ENCODE measurements at regions not wholly inside any gene's neighbourhood (a gene's known extent, or its start where the extent isn't known, plus 50 kb on each side); places are given as distances from the start of the nearest gene placed in this dataset.
"Not testable (repeated sequence)": the region's sequence is repeated elsewhere in the genome, so short reads cannot be mapped to it uniquely, and the experiment has no call there.

DNA sequence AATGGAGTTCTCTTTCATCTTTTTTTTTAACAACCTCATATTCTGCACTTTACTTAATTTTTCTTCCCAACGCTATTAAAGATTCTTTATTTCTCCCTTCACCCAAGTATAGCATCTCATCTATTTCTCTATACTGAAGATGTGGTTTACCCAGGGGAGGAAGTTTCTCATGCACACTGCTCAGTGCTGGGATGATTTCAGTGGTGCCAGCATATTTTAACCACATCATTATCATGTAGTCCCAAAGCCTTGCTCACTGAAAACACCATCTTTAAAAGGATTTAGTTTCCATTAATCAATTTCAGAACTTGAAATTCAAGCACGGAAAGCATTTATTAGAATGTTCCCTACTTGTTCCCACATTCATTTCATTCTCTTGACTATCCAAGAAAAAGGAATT is 725.7 kb downstream of the USP25 start:
- H3K36me3 Mint-ChIP-seq (ENCODE audit: low read depth, unreplicated experiment): peaks cover 6% of the 10 kb centered on the region
- H3K4me1 Mint-ChIP-seq (ENCODE audit: unreplicated experiment): peaks cover 38% of the 10 kb centered on the region
- no peaks in the 10 kb centered on the region for H3K27me3 Mint-ChIP-seq (ENCODE audit: unreplicated experiment)
- no peaks in the 10 kb centered on the region for H3K9me3 Mint-ChIP-seq (ENCODE audit: unreplicated experiment)
- no peak overlapping the region for H3K4me3 Mint-ChIP-seq (ENCODE audit: unreplicated experiment)
- no peak for DNase-seq (ENCODE audit: low spot score)
- no peak overlapping the region for H3K27ac Mint-ChIP-seq (ENCODE audit: unreplicated experiment)
- TF ChIP-seq, protein P1, sequence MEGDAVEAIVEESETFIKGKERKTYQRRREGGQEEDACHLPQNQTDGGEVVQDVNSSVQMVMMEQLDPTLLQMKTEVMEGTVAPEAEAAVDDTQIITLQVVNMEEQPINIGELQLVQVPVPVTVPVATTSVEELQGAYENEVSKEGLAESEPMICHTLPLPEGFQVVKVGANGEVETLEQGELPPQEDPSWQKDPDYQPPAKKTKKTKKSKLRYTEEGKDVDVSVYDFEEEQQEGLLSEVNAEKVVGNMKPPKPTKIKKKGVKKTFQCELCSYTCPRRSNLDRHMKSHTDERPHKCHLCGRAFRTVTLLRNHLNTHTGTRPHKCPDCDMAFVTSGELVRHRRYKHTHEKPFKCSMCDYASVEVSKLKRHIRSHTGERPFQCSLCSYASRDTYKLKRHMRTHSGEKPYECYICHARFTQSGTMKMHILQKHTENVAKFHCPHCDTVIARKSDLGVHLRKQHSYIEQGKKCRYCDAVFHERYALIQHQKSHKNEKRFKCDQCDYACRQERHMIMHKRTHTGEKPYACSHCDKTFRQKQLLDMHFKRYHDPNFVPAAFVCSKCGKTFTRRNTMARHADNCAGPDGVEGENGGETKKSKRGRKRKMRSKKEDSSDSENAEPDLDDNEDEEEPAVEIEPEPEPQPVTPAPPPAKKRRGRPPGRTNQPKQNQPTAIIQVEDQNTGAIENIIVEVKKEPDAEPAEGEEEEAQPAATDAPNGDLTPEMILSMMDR (IDR thresholded peaks at IDR 0.05; ENCODE audit: unreplicated experiment): no peak

DNA sequence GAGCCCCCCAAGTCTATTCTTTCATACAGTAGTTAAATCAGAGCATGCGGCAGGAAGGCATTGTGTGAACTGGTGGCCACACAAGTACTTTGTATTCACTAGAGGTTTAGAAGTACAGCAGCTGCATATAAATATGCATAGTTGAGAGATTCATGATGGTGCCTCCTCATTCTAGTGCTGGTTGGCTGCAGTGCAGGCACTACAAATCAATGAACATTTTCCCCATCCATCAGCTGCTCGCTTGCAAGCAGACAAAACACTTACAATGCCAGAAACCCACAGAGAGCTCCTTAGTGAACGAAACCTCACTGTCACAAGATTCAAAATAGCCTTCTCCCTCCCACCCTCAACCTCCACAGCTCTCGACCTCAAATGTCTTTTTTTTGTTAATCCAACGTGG is 726.2 kb downstream of the USP25 start:
- Mint-ChIP-seq H3K27ac (ENCODE audit: unreplicated experiment) (no peak overlapping the region), H3K4me1 (ENCODE audit: unreplicated experiment) (peaks cover 38% of the 10 kb centered on the region), H3K9me3 (ENCODE audit: unreplicated experiment) (peaks cover under 1% of the 10 kb centered on the region), H3K4me3 (ENCODE audit: unreplicated experiment) (no peak overlapping the region), H3K27me3 (ENCODE audit: unreplicated experiment) (no peaks in the 10 kb centered on the region), H3K36me3 (ENCODE audit: low read depth, unreplicated experiment) (peaks cover 7% of the 10 kb centered on the region)
- no peak for DNase-seq (ENCODE audit: low spot score)
- TF ChIP-seq, protein P1 (IDR thresholded peaks at IDR 0.05; ENCODE audit: unreplicated experiment): no peak

DNA sequence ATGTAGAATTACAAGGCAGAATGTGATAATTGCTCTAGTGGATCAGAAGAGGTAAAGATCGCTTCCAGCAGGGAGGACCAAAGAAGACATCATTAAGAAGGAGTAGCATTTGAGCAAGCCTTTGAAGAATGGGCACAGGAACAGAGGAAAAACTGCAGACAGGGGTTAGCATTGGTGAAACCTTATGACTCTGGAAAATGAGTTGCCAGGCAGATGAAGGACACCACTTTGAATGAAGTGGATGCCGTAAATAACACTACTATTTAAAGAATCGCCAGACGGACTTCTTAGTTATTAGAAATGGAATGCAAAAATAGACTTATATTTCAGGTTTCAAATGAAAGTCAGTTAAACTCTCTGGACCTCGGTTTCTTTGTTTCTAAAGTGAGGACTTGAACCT is 727.7 kb downstream of the USP25 start:
- Mint-ChIP-seq H3K36me3 (ENCODE audit: low read depth, unreplicated experiment) (peaks cover 15% of the 10 kb centered on the region), H3K27ac (ENCODE audit: unreplicated experiment) (no peak overlapping the region), H3K27me3 (ENCODE audit: unreplicated experiment) (peaks cover 2% of the 10 kb centered on the region), H3K9me3 (ENCODE audit: unreplicated experiment) (peaks cover 3% of the 10 kb centered on the region), H3K4me3 (ENCODE audit: unreplicated experiment) (no peak overlapping the region), H3K4me1 (ENCODE audit: unreplicated experiment) (peaks cover 42% of the 10 kb centered on the region)
- TF ChIP-seq, protein P1 (IDR thresholded peaks at IDR 0.05; ENCODE audit: unreplicated experiment): no peak
- DNase-seq (ENCODE audit: low spot score): no peak

DNA sequence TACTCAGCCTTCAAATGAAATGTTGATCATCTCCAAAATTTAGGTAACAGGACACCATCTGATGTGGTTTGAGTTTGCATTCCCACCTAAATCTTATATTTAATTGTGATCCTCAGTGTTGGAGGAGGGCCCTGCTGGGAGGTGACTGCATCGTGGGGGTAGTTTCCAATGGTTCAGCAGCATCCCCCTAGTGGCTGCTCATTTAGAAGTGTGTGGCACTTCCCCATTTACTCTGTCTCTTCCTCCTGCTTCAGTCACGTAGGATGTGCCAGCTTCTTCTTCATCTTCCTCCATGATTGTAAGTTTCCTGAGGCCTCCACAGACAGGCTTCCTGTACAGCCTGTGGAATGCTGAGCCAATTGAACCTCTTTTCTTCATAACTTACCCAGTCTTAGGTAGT is 731.2 kb downstream of the USP25 start:
- Mint-ChIP-seq H3K4me1 (ENCODE audit: unreplicated experiment) (peaks cover 27% of the 10 kb centered on the region), H3K9me3 (ENCODE audit: unreplicated experiment) (peaks cover 11% of the 10 kb centered on the region), H3K4me3 (ENCODE audit: unreplicated experiment) (no peak overlapping the region), H3K36me3 (ENCODE audit: low read depth, unreplicated experiment) (peaks cover 22% of the 10 kb centered on the region), H3K27me3 (ENCODE audit: unreplicated experiment) (peaks cover 2% of the 10 kb centered on the region), H3K27ac (ENCODE audit: unreplicated experiment) (no peak overlapping the region)
- TF ChIP-seq, protein P1 (IDR thresholded peaks at IDR 0.05; ENCODE audit: unreplicated experiment): no peak
- DNase-seq (ENCODE audit: low spot score): no peak

DNA sequence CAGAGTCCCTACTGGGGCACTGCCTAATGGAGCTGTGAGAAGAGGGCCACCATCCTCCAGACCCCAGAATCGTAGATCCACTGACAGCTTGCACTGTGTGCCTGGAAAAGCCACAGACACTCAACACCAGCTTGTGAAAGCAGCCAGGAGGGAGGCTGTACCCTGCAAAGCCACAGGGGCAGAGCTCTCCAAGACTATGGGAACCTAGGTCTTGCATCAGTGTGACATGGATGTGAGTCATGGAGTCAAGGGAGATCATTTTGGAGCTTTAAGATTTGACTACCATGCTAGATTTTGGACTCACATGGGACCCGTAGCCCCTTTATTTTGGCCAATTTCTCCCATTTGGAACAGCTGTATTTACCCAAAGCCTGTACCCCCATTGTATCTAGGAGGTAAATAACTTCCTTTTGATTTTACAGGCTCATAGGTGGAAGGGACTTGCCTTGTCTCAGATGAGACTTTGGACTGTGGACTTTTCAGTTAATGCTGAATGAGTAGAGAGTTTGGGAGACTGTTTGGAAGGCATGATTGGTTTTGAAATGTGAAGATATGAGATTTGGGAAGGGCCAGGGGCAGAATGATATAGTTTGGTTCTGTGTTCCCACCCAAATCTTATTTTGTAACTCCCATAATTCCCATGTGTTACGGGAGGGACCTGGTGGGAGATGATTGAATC is 734.6 kb downstream of the USP25 start:
- Mint-ChIP-seq H3K9me3 (ENCODE audit: unreplicated experiment) (peaks cover 11% of the 10 kb centered on the region), H3K36me3 (ENCODE audit: low read depth, unreplicated experiment) (peaks cover 21% of the 10 kb centered on the region)
- not testable (repeated sequence) for H3K27ac Mint-ChIP-seq (ENCODE audit: unreplicated experiment); H3K4me3 Mint-ChIP-seq (ENCODE audit: unreplicated experiment); H3K4me1 Mint-ChIP-seq (ENCODE audit: unreplicated experiment); H3K27me3 Mint-ChIP-seq (ENCODE audit: unreplicated experiment); DNase-seq (ENCODE audit: low spot score)
